ENCODE measurements at regions not wholly inside any gene's neighbourhood (a gene's known extent, or its start where the extent isn't known, plus 50 kb on each side); places are given as distances from the start of the nearest gene placed in this dataset.

GRCh38 chr9:21558615-21559401 is 76.7 kb upstream of the IFNE start:
- 1 to 4% (median 3%) methylated on average over 40 of the region's 40 CpGs for WGBS, 3 donors
- FAIRE-seq (no peak), DNase-seq (peak in 1 of 2 donors; percentile 65)
- Histone ChIP-seq H3K36me3 (ENCODE audit: control insufficient read depth in 3 of 3, insufficient read depth in 2 of 3, low read depth in 1 of 3, low read length in 3 of 3) (no peaks in the 10 kb centered on the region), H3K4me1 (ENCODE audit: control insufficient read depth in 3 of 3, insufficient read depth in 2 of 3, low read depth in 1 of 3, low read length in 2 of 3) (peaks cover 0 to 3% (median 0%) of the 10 kb centered on the region in 3 donors), H3K27ac (ENCODE audit: low read depth in 1 of 3, low read length in 2 of 3) (peak overlapping the region; percentile 88 to 96 (median 92)), H3K9me3 (ENCODE audit: control insufficient read depth in 2 of 2, insufficient read depth in 1 of 2, low read depth in 1 of 2, low read length in 1 of 2) (no peaks in the 10 kb centered on the region), H3K27me3 (ENCODE audit: control insufficient read depth in 3 of 3, insufficient read depth in 3 of 3, low read length in 3 of 3) (peaks cover 0 to 13% (median 6%) of the 10 kb centered on the region in 3 donors), H3K4me3 (ENCODE audit: low read depth in 1 of 3, low read length in 3 of 3) (peak overlapping the region; percentile 41 to 87 (median 76))

GRCh38 chr9:21559402-21560280 is 77.5 kb upstream of the IFNE start:
- Histone ChIP-seq H3K9me3 (ENCODE audit: control insufficient read depth in 2 of 2, insufficient read depth in 1 of 2, low read depth in 1 of 2, low read length in 1 of 2) (no peaks in the 10 kb centered on the region), H3K27me3 (ENCODE audit: control insufficient read depth in 3 of 3, insufficient read depth in 3 of 3, low read length in 3 of 3) (peaks cover 0 to 13% (median 6%) of the 10 kb centered on the region in 3 donors), H3K4me3 (ENCODE audit: low read depth in 1 of 3, low read length in 3 of 3) (peak overlapping the region; percentile 41 to 87 (median 76)), H3K36me3 (ENCODE audit: control insufficient read depth in 3 of 3, insufficient read depth in 2 of 3, low read depth in 1 of 3, low read length in 3 of 3) (no peaks in the 10 kb centered on the region), H3K27ac (ENCODE audit: low read depth in 1 of 3, low read length in 2 of 3) (peak overlapping the region; percentile 88 to 96 (median 92)), H3K4me1 (ENCODE audit: control insufficient read depth in 3 of 3, insufficient read depth in 2 of 3, low read depth in 1 of 3, low read length in 2 of 3) (peaks cover 0 to 3% (median 0%) of the 10 kb centered on the region in 3 donors)
- peak; percentile 90 to 93 for DNase-seq
- WGBS, 3 donors: 1% methylated on average over 47 to 88 of the region's 88 CpGs
- no peak for FAIRE-seq

GRCh38 chr9:21560281-21560745 is 78.2 kb upstream of the IFNE start:
- Histone ChIP-seq H3K27me3 (ENCODE audit: control insufficient read depth in 3 of 3, insufficient read depth in 3 of 3, low read length in 3 of 3) (peaks cover 0 to 13% (median 6%) of the 10 kb centered on the region in 3 donors), H3K4me3 (ENCODE audit: low read depth in 1 of 3, low read length in 3 of 3) (peak overlapping the region in 2 of 3 donors; percentile 62 to 76), H3K36me3 (ENCODE audit: control insufficient read depth in 3 of 3, insufficient read depth in 2 of 3, low read depth in 1 of 3, low read length in 3 of 3) (no peaks in the 10 kb centered on the region), H3K27ac (ENCODE audit: low read depth in 1 of 3, low read length in 2 of 3) (peak overlapping the region; percentile 66 to 83 (median 77)), H3K4me1 (ENCODE audit: control insufficient read depth in 3 of 3, insufficient read depth in 2 of 3, low read depth in 1 of 3, low read length in 2 of 3) (peaks cover 0 to 3% (median 0%) of the 10 kb centered on the region in 3 donors), H3K9me3 (ENCODE audit: control insufficient read depth in 2 of 2, insufficient read depth in 1 of 2, low read depth in 1 of 2, low read length in 1 of 2) (no peaks in the 10 kb centered on the region)
- DNase-seq: no peak
- 39 to 62% (median 47%) methylated on average over 12 of the region's 12 CpGs for WGBS, 3 donors
- no peak for FAIRE-seq

- peaks cover 0 to 3% (median 0%) of the 10 kb centered on the region in 3 donors for H3K4me1 ChIP-seq (ENCODE audit: control insufficient read depth in 3 of 3, insufficient read depth in 2 of 3, low read depth in 1 of 3, low read length in 2 of 3)
- H3K27ac ChIP-seq (ENCODE audit: low read depth in 1 of 3, low read length in 2 of 3): no peak overlapping the region
- H3K36me3 ChIP-seq (ENCODE audit: control insufficient read depth in 3 of 3, insufficient read depth in 2 of 3, low read depth in 1 of 3, low read length in 3 of 3): no peaks in the 10 kb centered on the region
- peaks cover 0 to 13% (median 6%) of the 10 kb centered on the region in 3 donors for H3K27me3 ChIP-seq (ENCODE audit: control insufficient read depth in 3 of 3, insufficient read depth in 3 of 3, low read length in 3 of 3)
- FAIRE-seq (no peak), DNase-seq (no peak)
- no peak overlapping the region for H3K4me3 ChIP-seq (ENCODE audit: low read depth in 1 of 3, low read length in 3 of 3)
- H3K9me3 ChIP-seq (ENCODE audit: control insufficient read depth in 2 of 2, insufficient read depth in 1 of 2, low read depth in 1 of 2, low read length in 1 of 2): no peaks in the 10 kb centered on the region
- 32 to 50% (median 40%) methylated on average over 2 of the region's 2 CpGs for WGBS, 3 donors
Measured at GRCh38 chr9:21561502-21561901, 79.4 kb upstream of the IFNE start.

- peaks cover 0 to 6% (median 3%) of the 10 kb centered on the region in 3 donors for H3K27me3 ChIP-seq (ENCODE audit: control insufficient read depth in 3 of 3, insufficient read depth in 3 of 3, low read length in 3 of 3)
- FAIRE-seq (no peak), DNase-seq (no peak)
- WGBS, 3 donors: 91 to 100% (median 97%) methylated on average over 1 of the region's 1 CpG
- peaks cover 0 to 3% (median 0%) of the 10 kb centered on the region in 3 donors for H3K4me1 ChIP-seq (ENCODE audit: control insufficient read depth in 3 of 3, insufficient read depth in 2 of 3, low read depth in 1 of 3, low read length in 2 of 3)
- no peak overlapping the region for H3K27ac ChIP-seq (ENCODE audit: low read depth in 1 of 3, low read length in 2 of 3)
- H3K9me3 ChIP-seq (ENCODE audit: control insufficient read depth in 2 of 2, insufficient read depth in 1 of 2, low read depth in 1 of 2, low read length in 1 of 2): no peaks in the 10 kb centered on the region
- no peak overlapping the region for H3K4me3 ChIP-seq (ENCODE audit: low read depth in 1 of 3, low read length in 3 of 3)
- no peaks in the 10 kb centered on the region for H3K36me3 ChIP-seq (ENCODE audit: control insufficient read depth in 3 of 3, insufficient read depth in 2 of 3, low read depth in 1 of 3, low read length in 3 of 3)
Measured at GRCh38 chr9:21564175-21564574, 82.1 kb upstream of the IFNE start.

- H3K36me3 ChIP-seq (ENCODE audit: control insufficient read depth in 3 of 3, insufficient read depth in 2 of 3, low read depth in 1 of 3, low read length in 3 of 3): no peaks in the 10 kb centered on the region
- H3K9me3 ChIP-seq (ENCODE audit: control insufficient read depth in 2 of 2, insufficient read depth in 1 of 2, low read depth in 1 of 2, low read length in 1 of 2): no peaks in the 10 kb centered on the region
- FAIRE-seq (no peak), DNase-seq (no peak)
- H3K27me3 ChIP-seq (ENCODE audit: control insufficient read depth in 3 of 3, insufficient read depth in 3 of 3, low read length in 3 of 3): peaks cover 0 to 3% (median under 1%) of the 10 kb centered on the region in 3 donors
- no peak overlapping the region for H3K27ac ChIP-seq (ENCODE audit: low read depth in 1 of 3, low read length in 2 of 3)
- H3K4me3 ChIP-seq (ENCODE audit: low read depth in 1 of 3, low read length in 3 of 3): no peak overlapping the region
- peaks cover 0 to under 1% (median 0%) of the 10 kb centered on the region in 3 donors for H3K4me1 ChIP-seq (ENCODE audit: control insufficient read depth in 3 of 3, insufficient read depth in 2 of 3, low read depth in 1 of 3, low read length in 2 of 3)
- WGBS, 3 donors: 59 to 66% (median 63%) methylated on average over 3 of the region's 3 CpGs
Measured at GRCh38 chr9:21565155-21565554, 83.0 kb upstream of the IFNE start.

GRCh38 chr9:21567926-21568325 is 85.8 kb upstream of the IFNE start:
- no peak for FAIRE-seq
- H3K27ac ChIP-seq (ENCODE audit: low read depth in 1 of 3, low read length in 2 of 3): no peak overlapping the region
- H3K4me1 ChIP-seq (ENCODE audit: control insufficient read depth in 3 of 3, insufficient read depth in 2 of 3, low read depth in 1 of 3, low read length in 2 of 3): no peaks in the 10 kb centered on the region
- 89 to 97% (median 93%) methylated on average over 2 of the region's 2 CpGs for WGBS, 3 donors
- DNase-seq: no peak
- no peaks in the 10 kb centered on the region for H3K27me3 ChIP-seq (ENCODE audit: control insufficient read depth in 3 of 3, insufficient read depth in 3 of 3, low read length in 3 of 3)
- H3K9me3 ChIP-seq (ENCODE audit: control insufficient read depth in 2 of 2, insufficient read depth in 1 of 2, low read depth in 1 of 2, low read length in 1 of 2): no peaks in the 10 kb centered on the region
- no peak overlapping the region for H3K4me3 ChIP-seq (ENCODE audit: low read depth in 1 of 3, low read length in 3 of 3)
- no peaks in the 10 kb centered on the region for H3K36me3 ChIP-seq (ENCODE audit: control insufficient read depth in 3 of 3, insufficient read depth in 2 of 3, low read depth in 1 of 3, low read length in 3 of 3)

- H3K27ac ChIP-seq (ENCODE audit: low read depth in 1 of 3, low read length in 2 of 3): no peak overlapping the region
- no peaks in the 10 kb centered on the region for H3K36me3 ChIP-seq (ENCODE audit: control insufficient read depth in 3 of 3, insufficient read depth in 2 of 3, low read depth in 1 of 3, low read length in 3 of 3)
- no peaks in the 10 kb centered on the region for H3K9me3 ChIP-seq (ENCODE audit: control insufficient read depth in 2 of 2, insufficient read depth in 1 of 2, low read depth in 1 of 2, low read length in 1 of 2)
- no peaks in the 10 kb centered on the region for H3K27me3 ChIP-seq (ENCODE audit: control insufficient read depth in 3 of 3, insufficient read depth in 3 of 3, low read length in 3 of 3)
- no peaks in the 10 kb centered on the region for H3K4me1 ChIP-seq (ENCODE audit: control insufficient read depth in 3 of 3, insufficient read depth in 2 of 3, low read depth in 1 of 3, low read length in 2 of 3)
- WGBS, 3 donors: 34 to 64% (median 56%) methylated on average over 3 of the region's 3 CpGs
- no peak for DNase-seq
- no peak overlapping the region for H3K4me3 ChIP-seq (ENCODE audit: low read depth in 1 of 3, low read length in 3 of 3)
- no peak for FAIRE-seq
Measured at GRCh38 chr9:21568484-21568883, 86.4 kb upstream of the IFNE start.

All from small intestine (tissue), 7 donors.